HG03039 (cell line): ENCODE measurements at regions not wholly inside any gene's neighbourhood (a gene's known extent, or its start where the extent isn't known, plus 50 kb on each side); places are given as distances from the start of the nearest gene placed in this dataset.

Experiments used
- ATAC-seq: cut with Tn5 transposase; IDR thresholded peaks from one replicate; pipeline ENCODE4 v1.9.1; 2021; ENCODE audit warnings: mild to moderate bottlenecking, moderate library complexity; ENCODE audit not compliant: unreplicated experiment

DNA sequence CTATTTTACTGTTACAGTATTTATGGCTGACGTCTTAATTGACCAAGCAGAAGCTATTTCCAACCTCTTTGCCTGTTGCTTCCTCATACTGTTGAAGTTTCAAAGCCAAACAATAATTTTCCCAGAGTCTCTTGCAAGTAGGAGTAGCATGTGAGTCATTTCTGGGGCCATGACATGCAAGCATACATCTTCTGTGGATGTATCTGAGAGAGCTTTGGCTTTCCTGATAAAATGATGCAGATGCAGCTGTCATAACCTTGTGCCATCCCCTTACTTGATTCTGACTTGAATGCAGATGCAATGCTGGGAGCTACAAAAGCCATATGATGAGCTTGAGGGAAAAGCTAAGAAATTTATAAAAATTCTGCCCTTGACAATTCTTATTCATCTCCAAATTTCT is 243.1 kb upstream of the TENM4 start:
- ATAC-seq, result no peak

DNA sequence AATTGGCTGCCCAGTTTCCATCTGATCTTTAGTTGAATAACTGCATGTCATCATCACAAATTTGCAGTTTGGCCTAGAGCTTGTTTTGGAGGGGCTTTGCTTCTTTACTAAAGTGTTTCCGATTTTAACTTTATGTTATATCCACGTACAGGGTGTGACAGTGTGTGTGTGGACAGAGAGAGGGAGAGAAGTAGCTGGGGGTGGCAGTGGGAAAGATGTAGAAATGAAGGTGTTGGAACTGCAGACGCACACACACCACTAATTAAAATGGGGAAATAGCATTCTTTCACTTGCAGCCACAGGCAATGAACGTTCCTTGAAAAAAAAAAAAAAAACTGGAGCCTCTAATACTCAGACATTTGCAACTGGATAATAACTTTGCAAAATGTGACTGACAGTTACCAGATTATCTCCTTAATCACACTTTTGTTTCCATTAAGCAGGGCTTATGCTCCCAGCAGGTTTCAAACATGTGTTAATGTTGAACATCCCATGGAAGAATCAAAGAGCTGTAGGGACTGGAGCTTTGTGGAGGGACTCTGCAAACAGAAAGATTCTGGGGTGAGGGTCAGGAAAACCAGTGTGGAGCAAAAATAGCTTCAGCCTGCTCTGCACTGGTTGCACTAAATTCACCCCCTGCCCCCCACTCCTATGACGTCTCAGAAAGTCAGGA is 238.1 kb upstream of the TENM4 start:
- no peak for ATAC-seq

DNA sequence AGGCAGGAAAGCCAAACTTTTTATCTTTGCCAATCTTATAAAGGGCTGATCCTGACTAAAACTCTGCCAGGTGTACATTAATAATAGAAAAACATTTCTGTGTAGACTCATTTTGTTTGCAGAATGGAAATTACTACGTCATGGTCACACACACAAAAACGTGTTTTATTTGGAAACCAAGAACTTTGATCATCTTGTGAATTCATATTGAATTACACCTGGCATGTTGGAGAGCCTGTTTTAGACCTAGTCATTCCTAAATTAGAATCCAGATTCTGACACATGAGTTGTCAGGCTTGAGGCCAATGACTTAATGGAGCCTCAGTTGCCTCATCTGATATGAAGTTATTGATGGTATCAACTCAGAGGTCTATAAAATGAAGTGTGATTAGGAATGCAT is 235.6 kb upstream of the TENM4 start:
- ATAC-seq, result no peak

DNA sequence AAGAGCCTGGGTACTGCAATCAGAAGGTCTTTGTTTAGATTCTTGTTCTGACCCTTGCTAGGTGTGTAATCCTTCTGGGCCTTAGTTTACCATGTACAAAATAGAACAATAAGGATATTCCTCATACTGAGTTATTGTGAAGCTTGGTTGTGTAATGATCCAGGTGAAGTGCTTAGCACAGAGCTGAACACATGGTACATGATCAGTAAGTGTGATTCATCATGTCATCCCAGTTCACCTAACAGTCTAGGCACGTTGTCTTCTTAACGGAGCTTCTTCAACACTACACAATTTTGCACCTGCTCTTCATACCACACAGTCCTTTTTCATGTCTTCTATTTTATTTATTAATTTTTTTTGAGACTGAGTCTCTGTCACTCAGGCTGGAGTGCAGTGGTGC is 234.3 kb upstream of the TENM4 start:
- no peak for ATAC-seq

DNA sequence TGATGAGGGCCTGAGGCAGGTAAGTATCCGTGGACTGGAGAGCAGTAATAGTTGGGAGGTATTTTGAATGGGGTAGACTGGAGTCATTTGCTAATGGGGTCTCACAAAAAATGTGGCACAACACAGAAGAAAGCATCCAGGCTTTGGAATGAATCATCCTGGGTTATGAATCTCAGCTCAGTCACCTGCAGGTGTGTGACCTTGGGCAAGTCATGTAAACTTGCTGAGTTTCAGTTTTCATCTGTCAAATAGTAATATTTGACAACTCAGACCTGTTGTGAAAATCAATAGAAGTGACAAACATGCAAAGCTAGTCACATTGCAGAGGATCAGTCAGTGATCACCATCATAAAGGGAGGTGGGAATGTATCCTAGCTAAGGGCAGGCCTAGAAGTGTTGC is 232.0 kb upstream of the TENM4 start:
- ATAC-seq, result no peak

DNA sequence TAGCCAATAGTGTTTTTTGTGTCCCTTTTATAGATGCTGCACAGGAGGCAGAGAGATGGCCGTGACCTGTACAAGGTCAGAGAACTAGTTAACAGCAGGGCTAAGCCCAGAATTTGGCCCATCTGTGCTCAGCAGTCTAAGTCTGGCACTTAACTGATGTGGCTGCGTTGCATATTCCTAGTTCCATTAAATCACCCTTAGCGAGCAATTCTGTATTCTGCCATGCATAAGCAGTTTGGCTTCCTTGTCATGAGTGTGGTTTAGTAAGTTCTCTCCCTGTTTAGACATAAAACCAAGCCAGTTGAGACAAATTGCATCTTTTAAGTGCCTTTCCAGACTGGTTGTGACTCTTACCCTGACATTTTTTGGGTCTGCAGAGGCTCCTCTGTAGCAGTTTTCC is 230.6 kb upstream of the TENM4 start:
- no peak for ATAC-seq

DNA sequence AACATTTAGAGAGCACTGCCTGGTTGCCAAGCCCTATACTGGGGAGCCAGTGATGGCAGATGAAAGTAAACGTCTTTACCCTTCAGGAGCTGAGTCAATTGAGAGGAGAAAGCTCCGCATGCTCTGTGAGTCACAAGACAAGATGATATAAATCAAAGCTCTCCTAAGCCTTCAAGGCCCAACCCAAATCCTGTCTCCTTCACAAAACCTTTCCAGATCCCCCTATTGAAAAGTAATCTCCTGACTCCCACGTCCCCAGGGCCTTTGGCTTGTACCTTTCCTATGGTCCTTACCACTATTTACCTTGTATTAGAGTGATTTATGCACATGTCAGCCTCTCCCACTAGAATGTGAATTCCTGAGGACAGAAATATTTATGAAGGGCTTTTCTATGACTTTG is 230.1 kb upstream of the TENM4 start:
- ATAC-seq, result no peak

DNA sequence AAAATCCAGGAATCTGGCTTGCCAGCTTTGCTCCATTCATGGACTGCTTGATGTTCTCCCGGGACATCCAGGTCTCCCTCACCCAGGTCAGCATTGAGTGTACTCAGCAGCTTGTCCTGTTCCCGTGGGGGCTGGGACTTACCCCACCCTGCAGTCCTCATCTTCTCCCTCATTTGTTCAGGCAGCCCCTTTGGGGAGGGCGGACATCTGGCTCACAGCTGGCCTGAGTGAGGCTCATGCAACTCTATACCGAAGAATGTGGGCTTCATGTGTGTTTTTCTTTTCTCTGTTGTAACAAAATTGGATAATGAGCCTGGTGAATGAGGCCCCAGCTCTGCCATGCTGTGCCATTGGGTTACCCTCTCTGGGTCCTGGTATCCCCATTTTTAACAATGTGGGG is 227.7 kb upstream of the TENM4 start:
- ATAC-seq, result no peak

DNA sequence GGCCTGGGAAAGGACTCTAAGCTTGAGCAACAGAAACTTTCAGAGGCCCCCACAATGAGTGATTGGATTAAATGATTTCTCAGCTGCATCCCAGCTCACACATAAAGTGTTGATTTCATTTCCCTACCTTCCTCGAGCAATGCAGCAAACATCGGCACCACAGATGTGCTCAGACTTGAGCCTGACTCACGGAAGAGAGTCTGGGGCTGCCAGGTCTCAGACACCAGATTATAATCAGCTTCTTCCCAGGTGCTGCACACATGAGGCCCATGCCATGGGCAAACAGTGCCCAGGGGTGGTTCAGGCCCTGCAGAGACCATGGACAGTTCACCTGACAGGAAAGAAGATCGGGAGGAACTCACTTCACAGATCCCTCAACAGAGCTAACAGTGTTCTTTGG is 226.6 kb upstream of the TENM4 start:
- no peak for ATAC-seq

DNA sequence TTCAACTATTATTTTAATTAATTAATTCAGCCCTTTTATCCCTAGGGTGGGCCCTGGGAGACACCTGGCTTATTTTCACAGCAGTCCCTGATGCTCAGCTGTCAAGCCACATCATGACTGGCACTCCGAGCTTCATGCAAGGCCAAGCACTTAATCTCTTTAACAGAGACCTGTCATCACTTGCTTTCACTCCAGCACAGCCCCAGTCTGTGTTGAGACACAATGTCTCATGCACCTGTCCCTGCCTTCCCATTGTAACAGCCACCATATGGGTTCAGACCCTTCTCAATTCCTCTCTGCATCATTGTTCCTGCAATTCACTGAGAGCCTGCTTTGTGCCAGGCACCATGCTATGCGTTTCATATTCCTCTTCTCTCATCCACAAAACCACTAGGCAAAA is 222.2 kb upstream of the TENM4 start:
- no peak for ATAC-seq

DNA sequence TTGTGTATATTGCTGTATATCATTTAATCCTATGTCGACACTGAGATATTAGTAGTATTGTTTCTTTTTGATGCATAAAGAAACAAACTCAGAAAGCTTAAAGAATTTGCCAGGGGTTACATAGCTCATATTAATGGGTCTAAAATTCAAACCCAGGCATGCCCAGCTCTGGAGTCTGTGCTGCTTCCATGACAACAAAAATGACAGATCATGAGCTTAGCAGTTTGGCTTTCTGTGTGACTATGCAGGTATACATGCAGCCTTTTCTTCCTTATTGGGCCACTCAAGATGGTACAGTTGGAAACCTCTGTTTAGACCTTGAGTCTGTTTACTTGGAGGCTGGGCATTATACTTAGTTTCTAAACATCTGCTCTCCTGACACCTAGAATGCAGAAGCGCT is 220.5 kb upstream of the TENM4 start:
- no peak for ATAC-seq

DNA sequence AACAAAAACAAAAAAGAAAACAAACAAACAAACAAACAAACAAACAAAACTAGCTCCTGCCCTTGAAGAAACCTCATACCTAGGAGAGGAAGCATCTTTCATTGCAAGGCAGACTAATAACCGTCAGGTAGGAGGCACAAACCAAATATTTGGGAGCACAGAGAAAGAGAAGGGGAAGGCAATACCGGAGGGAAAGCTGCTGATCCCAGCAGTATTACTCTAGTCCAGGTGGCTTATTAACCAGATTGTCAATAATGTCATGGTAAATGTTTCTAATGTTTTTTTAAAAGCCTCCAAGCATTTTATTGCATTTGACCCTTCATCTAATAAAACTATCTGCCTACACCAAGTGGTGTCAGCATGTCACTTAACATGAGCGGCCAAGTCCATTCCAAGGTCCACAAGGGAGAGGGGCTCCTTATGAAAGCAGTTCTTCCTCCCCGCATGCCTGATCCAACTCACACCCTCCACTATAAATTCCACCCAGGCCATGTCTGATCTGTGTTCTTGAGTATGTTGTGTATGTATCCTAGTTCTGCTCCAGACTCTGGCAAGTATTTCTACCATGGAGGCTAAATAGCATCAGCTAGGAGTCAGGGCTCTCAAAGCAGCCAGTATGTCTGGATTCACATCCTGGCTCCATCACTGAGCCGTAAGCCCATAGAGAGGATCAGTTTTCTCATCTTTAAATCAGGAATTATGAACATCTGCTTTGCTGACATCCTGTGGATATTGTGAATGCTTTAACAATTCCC is 208.1 kb upstream of the TENM4 start:
- ATAC-seq, result no peak

DNA sequence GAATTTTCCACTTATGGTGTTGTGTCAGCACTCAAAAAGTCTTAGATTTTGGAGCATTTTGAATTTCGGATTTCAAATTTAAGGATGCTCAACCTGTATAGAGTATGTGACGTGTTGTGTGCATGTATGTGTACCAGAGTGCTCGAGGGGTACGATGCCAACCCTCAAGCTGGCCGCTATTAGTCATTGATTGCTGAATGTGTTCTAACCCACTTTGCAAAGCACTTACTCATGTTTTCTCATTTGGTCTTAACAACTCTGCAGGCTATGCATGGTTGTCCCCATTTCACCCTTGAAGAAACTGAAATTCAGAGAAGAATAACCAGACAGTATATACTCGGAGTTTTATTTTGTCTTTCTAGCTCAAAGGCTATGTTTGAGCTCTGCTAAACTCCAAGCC is 196.4 kb upstream of the TENM4 start:
- ATAC-seq, result no peak

DNA sequence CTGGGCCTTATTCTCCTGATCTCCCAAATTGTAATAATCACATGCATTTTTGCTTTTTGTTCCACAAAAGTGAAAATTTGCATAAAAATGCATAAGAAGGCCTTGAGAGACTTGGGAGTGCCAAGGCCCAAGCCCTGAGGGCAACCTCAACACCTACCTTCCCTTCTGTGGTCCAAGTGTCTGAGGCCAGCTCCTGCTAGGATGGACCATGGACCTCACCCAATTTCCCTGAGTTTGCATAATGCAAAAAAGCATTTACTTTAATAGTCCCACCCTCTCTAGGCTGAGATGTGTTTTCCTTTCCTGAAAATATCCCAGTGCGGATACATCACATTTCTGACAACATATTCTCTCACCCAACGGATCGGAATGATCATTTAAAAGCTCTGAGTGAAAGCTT is 194.1 kb upstream of the TENM4 start:
- no peak for ATAC-seq

DNA sequence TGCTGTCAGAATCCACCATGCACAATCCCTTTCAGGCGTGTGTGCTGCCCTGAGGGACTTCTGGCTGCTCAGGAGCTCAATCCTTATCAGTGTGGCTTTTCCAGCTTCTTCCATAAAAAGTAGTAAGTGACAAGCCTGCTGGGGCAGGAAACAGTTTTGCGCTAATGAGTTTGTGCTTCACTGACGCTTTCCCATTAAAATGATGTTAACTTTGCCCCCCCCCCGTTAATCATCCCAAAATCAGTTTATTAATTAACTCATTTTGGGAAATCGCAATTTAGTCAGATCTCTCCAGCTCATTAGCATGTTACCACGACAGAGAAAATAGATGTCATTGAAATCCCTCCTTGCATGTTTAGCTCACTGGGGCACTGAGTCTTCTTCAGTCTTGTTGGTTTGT is 186.5 kb upstream of the TENM4 start:
- no peak for ATAC-seq

DNA sequence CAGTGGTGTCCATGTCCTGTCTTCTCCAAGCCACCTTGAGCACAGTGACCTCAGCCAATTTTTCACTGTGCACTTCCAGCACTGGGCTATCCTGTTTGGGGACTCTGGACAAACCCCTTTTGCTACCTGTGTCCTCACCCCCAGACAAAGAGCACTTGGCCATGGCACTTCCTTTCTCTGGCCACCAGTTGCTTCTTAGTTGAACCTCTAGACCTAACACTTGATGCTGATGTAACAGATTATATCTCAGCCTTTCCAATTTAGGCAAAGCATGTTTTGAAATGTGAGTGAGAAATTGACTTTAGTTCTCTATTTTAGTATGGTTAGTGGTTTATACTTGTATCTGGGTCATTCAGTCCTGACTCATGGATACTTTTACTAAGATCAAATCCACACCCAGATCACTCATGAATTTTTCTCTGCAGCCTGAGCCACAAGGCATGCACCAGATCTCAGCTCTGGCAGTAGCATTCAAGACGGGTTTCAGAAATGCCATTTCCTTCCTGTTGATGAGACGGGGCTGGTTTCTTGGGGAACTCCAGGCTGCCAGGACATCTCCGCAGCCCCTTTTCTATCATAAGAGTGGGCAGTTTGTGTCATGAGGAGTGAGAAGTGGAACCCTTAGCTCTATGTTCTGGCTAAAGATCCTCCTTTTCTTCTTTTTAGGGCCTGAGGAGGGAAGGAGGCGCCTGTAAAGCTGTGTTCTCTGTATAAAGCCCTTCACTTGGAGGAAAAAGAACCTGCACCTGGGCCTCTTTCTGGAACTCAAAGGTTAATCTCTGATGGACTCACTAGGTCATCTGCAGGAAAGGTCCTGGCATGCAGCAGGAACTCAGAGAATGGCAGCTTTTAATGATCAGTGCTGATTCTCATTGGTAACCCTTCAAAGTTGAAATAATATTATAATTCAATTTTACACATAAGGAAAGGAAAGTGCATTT is 185.6 kb upstream of the TENM4 start:
- no peak for ATAC-seq

DNA sequence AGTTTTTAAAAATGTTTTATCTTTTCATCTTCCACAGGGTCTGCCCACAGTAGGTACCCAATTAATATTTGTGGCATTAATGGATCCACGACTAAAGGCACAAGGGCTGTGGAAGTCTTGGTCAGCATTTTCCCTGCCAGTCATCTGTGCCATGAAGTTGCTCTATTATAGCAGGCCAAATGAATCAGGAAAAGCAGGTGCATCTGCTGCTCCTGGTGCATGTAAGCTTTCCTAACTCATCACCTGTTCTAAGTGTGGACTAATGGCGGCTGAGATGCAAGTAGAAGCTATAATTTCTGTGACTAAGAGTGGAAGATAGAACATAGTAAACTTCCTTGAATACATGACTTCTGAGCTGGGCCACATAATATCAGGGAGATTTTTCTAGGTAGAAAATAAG is 182.5 kb upstream of the TENM4 start:
- no peak for ATAC-seq

DNA sequence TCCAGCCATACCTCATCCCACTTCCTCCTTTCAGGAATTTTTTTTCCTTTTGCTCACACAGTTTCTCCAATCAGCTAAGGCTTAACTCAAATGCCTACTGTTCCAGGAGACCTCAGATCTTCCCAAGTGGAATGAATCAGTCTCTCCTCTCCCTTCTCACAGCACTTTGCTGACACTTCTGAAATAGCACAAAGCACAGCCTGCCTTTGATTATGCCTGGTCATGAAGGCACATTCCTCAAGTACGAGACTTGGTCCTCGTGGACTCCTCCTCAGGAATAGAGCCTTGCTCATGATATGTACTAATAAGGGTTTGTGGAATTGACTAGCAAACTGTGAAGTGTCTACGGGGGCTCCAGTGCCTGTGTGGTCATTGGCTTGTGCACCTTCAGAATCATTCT is 176.7 kb upstream of the TENM4 start:
- ATAC-seq, result no peak

DNA sequence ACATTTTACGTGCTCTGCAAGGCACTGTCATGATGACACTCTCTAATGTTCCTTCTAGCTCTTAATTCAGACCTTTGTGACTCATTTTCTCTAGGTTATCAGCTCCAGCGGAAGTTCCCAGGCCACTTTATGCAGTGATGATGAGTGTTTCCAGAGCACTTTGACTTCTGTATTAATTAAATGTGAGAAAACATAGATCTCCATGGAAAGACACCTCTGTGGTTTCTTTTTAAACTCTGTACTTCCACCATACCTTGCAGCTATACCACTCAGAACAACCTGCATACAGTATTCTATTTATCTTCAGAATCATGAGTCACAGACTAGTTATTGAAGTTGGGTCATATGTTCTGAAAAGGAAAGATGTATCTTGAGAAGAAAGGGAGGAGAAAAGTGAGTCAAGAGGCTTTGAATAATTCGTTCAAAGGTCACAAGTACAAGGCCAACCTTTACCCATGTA is 175.6 kb upstream of the TENM4 start:
- ATAC-seq, result no peak

DNA sequence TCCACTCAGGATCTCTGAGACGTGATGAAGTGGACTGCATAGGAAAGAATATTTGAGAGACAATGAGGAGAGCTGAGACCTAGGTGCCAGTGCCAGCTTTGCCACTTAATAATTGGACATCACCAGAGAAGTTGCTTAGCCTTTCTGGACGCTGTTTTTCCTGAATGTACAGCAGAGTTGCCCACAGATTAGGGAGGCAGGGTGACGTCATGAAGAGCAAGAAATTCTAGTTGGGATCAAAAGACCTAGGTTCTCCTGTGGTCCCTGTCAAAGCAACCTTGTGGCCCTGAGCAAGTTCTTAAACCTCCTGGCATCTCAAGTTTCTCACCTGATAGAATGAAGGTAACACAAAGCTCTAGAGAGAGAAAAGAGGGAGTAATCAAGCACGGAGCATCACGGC is 174.6 kb upstream of the TENM4 start:
- ATAC-seq, result no peak

DNA sequence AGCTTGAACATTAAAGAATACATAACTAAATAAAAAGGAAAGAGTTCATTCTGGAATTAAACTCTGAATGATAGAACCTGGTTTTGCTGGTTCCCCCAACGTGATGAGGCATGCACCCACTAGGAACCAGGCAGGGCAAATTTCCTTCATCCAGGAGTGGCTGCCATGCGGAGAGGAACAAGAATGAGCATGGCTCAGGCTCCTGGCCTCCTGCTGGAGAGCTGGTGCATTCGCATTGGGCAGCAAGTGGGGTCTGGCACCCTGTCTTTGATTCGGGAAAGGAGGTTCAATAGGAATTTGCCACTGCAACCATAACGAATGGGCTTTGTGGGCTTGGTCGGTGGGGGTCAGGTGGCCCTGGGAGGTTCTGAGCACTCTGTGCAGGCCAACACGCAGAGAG is 169.8 kb upstream of the TENM4 start:
- ATAC-seq, result no peak

DNA sequence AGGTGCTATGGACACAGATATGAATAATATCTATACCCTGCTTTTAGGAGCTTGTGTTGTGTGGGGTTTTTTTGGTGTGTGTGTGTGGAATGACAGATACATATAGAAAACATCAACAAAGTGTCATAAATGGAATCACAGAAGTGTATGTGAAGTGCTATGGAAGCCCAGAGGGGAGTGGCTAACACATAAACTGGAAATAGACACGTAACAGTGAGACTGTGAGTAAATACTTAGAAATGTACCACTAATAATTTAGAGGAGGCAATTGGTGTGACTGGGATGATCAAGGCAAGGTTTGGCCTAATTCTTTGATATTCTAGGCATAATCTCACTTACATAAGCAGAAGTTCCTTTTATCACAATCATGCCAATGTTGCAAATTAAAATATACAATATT is 169.3 kb upstream of the TENM4 start:
- no peak for ATAC-seq
